Lower leg skin (tissue), 3 donors: ENCODE measurements at regions not wholly inside any gene's neighbourhood (a gene's known extent, or its start where the extent isn't known, plus 50 kb on each side); places are given as distances from the start of the nearest gene placed in this dataset.

Experiments
- POLR2A ChIP-seq, 2 donors: fragments of 450-650 bp; IDR thresholded peaks; one replicate each; pipeline ENCODE4 v1.6.1; 2016 to 2017; ENCODE audit warnings: antibody characterized with exemption in 2 of 2, mild to moderate bottlenecking in 1 of 2, moderate library complexity in 1 of 2
- TF ChIP-seq, protein P1 (sequence below), 3 donors: fragments of 450-650 bp; IDR thresholded peaks; one replicate each; pipeline ENCODE4 v1.5.1; 2016; ENCODE audit warnings: antibody characterized with exemption in 3 of 3, mild to moderate bottlenecking in 3 of 3, moderate library complexity in 2 of 3

DNA sequence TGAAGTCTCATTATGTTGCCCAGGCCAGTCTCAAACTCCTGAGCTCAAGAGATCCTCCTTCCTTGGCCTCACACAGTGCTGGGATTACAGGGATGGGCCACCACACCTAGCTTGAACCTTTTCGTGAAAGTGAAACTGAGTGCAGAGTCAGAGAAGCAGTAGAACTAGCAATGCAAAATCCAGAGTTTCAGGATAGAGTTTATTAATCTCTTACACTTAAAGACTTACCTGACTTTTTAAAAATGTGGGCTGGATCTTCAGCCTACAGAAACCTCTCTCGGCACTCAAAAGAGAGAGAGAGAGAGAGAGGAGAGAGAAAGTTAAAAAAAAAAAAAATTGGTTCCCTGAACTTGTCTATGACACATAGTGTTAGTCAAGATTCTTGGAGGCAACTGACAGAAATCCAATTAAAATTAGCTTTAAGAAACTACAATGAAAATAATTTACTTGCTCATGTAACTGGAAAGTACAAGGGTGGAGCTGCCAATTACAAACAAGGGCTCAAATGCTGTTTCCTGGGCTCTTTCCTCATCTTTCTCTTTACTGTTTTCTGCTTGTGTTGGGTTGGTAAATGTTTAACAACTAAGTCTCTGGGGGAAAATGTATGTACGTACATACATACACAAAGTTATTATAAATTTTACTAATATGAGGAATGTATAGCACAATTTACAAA, 98.1 kb upstream of the CERS6 start:
- TF ChIP-seq, protein P1, sequence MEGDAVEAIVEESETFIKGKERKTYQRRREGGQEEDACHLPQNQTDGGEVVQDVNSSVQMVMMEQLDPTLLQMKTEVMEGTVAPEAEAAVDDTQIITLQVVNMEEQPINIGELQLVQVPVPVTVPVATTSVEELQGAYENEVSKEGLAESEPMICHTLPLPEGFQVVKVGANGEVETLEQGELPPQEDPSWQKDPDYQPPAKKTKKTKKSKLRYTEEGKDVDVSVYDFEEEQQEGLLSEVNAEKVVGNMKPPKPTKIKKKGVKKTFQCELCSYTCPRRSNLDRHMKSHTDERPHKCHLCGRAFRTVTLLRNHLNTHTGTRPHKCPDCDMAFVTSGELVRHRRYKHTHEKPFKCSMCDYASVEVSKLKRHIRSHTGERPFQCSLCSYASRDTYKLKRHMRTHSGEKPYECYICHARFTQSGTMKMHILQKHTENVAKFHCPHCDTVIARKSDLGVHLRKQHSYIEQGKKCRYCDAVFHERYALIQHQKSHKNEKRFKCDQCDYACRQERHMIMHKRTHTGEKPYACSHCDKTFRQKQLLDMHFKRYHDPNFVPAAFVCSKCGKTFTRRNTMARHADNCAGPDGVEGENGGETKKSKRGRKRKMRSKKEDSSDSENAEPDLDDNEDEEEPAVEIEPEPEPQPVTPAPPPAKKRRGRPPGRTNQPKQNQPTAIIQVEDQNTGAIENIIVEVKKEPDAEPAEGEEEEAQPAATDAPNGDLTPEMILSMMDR (IDR thresholded peaks at IDR 0.05), result no peak
- no peak for TF ChIP-seq POLR2A (IDR thresholded peaks at IDR 0.05)
